Anterior cingulate cortex (tissue), 58 donors: ENCODE measurements at regions not wholly inside any gene's neighbourhood (a gene's known extent, or its start where the extent isn't known, plus 50 kb on each side); places are given as distances from the start of the nearest gene placed in this dataset.
A peak's percentile ranks its signal among the peaks of the same experiment; 100 is the strongest.

ENCODE experiments used
- DNase-seq, 58 donors: peaks; one replicate each; lab custom pipeline; 2025; lab: John Stamatoyannopoulos, UW

DNA sequence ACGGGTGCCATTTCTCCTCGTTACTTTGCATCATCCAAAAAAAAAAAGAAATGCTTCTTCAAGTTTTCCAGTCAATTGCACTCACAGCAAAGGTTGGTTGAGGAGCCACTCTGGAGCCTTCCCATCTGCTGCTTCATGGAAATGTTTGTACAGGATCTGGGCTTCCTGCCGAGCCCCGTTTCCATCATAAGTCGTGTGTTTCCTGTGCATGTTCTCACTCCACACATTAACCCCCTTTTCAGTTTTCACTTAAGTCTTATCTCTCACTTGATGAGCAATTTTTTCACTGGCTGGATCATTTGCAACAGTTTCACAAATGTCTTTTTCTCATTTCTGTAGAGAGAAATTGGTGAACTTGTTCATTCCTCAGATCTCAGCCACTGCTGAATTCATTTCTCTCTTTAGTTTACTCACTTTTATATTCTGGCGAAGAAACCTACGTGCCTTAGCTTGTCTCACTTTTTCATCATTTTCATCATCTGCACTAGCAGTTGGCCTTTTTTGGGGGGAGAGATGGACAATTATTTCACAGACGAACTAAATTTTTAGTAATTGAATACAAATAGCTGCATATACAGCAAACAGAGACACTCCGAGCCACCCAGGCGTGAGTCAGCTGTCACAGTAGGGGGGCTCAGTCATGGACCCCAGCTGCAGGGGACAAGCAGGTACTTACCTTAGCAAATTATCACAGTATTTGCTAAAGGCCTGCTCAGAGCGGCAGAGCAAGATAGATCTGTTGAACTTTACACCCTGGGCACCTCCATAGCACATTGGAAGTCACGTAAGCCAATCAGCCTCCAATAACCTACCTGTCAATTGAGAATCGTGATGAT lies 750.8 kb upstream of the ID2 start:
- DNase-seq = peak in 13 of 58 donors; percentile 1 to 33 (median 13)

DNA sequence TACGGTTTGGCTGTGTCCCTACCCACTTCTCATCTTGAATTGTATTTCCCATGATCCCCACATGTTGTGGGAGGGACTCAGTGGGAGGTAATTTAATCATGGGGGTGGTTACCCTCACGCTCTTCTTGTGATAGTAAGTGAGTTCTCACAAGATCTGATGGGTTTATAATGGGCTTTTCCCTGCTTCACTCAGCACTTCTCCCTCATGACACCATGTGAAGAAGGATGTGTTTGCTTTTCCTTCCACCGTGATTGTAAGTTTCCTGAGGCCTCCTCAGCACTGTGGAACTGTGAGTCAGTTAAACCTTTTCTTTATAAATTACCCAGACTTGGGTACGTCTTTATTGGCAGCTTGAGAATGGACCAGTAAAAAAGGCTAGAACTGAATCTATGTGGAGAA lies 750.0 kb upstream of the ID2 start:
- DNase-seq = no peak

DNA sequence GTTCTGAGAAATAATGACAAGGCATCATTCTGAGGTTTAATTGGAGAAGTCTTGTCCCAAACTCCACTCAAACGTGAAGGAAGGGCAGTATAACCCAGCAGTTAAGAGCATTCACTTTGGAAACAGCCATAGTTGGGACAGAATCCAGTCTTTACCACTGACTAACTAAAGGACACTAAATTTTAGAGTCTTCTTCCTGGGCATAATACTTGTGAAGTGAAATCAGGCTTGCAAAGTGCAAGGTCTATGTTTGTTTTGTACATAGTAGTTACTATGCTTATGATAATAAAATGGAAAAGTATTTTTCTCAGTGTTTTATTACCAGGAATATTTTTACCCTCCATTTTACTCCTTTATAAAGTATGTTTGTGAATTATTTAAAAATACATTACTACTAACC lies 748.2 kb upstream of the ID2 start:
- DNase-seq = no peak

DNA sequence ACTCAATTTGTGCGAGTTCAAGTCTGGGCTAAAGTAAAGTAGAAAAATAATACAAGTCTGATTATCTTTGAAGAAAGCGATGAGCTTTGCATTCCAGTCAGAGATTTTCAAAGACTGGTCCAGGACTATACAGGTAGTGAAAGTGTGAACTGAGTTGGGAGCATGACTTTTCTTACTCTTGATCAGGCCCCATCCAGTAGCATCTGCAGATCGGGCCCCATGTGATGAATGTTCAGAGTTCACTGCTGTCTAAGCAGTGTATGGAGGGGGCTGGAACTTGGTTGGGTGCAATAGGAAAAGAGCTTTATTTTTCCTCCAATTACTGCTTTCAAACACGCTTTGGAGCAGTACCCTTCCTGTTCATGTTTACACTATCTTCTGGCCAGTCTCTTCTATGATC lies 747.4 kb upstream of the ID2 start:
- DNase-seq = no peak

DNA sequence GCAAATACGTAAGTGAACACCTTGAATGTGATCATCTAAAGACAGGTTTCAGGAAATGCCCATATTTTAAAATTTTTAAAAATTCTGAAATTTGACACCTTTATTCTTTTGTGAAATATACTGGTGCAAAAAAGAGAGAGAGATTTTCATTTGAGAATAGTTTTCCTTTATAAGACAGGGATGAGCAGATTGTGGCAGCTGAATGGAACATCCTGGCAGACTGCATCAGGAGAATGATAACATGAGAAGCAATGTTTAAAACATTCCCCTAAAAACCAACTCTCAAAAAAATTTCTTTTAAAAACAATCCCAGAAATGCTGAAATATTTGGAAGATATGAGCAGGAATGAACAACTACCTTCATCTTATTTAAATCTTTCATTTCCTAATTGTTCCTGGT lies 744.8 kb upstream of the ID2 start:
- DNase-seq = no peak

DNA sequence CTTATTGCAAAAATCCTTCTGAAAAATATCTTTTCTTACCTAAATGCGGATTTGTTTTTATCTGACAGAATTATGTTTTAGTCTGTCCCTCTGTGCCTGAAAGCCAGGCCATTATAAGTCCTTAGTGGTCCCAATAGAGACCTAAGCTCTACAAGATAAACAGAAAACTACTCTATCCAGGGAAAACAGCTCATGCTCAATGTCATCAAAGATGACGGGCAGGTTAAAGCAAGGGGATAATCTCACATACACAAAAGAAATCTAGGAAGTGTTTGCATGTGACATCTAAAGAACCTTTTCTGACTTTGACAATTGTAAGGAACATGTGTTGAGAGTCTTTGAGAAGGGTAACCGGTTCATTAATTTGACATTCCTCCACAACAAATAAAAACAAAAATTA lies 741.1 kb upstream of the ID2 start:
- DNase-seq = no peak

DNA sequence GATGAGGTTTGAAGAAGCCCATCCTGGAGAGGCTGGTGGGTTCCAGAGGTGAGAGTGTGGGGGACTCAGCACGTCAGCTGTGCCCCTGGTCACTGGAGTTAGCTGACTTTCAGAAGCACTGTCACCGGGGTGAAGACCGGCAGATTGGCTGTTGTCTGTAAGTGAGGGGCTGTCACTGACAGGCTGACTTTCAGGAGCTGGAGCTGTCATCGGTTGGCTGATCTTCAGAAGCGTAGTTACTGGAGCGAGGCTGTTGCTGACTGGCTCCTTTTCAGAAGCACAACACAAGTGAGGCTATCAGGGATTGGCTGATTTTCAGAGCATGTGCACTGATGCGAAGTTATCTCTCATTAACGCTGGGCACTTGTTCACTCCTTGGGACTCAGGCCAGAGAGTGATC lies 738.4 kb upstream of the ID2 start:
- DNase-seq = no peak

DNA sequence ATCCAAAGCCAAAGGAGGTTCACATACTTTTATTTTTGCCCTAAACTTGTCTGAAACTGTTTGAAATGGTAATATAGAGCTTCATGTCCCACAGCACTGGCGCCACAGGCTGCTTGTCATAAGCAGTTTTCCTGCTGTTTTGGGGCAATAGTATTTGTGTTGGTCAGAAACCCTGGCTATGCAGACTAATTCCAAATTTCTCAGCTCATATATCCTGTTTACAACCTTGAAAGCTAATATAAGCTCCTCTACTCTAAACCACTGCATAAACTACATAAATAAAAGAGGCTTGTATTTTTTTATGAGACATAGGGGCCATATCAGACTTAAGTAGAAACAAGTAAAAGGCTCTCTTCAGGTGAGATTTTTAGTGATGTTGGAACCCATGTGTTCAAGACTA lies 736.8 kb upstream of the ID2 start:
- DNase-seq = no peak

DNA sequence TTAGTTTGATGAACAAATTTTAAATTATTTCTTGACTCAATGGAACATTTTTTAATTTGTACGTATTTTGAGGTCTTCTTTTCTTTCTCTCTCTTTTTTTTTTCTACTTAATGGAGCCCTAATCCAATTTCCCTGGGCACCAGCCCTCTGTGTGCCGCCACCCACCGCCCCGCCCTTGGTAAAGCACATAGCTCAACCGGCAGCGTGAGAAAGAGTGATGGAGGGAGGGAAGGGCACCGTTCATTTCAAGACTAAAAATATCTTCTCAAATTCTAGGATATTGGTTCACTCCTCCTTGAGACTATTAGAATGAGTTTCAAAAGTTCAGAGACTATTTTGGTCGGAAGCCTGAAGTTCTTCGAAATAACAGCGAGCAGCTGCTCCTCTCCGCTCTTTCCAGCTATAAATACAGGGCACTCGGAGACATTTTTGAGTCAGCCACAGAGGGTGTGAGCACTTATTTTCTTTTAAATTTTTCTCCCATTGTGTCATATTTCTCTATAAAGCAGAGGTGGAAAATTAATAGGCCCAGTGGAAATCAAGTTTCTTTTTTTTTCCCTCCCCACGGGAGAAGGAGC lies 731.7 kb upstream of the ID2 start:
- no peak for DNase-seq

DNA sequence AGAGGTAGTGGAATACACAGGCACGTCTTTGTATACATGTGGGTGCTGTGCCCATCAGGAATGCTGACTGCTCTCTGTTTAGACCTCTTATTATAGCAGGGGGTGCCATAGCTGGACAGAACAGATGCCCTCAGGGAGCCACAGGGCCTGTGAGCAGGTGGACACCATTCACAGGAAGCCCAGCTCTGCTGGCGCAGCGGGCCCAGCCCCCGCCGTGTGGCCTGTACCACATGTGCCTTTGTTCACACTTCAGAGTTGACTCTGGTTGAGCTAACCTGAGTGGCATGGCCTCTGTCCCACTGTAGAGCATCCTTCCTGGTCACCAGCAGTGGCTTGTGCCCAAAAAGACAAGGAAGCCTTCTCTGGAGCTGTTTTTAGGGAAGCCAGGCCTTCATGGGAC lies 730.9 kb upstream of the ID2 start:
- no peak for DNase-seq

DNA sequence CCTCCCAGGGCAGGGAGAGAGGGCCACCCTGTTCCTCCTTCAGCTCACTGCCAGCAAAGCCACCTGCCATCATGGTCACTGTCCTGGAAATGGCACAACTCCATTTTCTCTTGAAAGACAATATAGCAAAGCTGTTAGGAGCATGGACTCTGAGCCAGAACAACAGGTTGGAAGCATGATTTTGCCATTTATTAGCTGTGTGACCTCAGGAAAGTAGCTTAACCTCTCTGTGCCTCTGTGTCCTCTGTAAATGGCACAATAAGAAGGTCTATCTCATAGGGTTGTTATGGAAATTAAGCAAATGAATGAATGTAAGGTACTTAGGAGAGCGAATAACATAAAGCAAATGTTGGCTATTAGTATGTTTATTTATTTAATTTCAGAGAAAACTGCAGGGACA lies 730.4 kb upstream of the ID2 start:
- DNase-seq = no peak

DNA sequence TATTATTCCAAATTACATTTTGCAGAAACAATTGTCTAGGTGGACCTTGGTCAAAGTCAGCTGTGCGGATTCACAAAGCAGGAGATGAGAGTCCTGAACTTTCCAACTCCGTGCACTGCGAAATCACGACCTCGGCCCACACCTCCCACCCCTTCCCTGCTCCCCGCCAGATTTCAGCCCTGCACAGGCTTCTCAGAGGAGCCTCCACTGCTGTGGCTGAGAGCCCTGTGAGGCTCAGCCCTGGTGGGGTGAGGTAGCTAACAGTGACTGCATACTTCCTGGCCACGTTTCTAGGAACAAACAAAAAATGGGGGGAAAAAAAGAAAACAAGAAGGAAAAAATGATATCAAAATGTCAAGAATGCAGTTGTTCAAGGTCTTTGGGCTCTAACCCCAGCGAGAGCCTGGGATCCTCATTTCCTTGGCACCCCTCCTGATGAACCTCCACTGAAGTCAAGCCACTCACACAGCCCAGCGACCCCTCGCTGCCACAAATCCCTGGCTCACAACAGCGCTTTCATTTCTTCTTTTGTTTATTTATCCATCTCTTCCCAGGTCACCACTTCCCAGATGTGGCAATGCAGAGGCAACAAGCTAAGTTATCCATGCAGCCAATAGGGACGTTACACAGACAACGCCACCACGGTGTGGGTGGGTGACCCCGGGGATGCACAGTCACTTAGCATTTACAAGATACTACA lies 729.7 kb upstream of the ID2 start:
- DNase-seq = no peak

DNA sequence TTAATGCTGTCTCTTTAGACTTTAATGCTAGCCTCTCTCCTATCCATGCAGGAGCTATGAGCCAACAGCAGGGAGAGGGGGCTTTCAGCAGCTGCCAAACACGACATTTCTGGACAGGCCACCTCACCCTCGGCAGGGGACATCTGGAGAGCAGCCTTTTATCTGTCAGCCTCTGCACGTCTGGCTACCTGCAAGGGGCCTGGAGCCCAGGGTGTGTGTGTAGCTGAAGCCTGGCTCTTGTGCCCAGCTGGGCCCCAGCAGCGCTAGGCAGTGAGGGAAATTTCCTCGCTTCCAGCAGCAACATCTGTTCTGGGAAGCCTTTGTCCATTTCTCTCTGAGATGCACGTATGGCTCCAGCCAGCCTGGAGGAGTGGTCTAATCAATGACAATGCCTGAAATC lies 728.7 kb upstream of the ID2 start:
- no peak for DNase-seq

DNA sequence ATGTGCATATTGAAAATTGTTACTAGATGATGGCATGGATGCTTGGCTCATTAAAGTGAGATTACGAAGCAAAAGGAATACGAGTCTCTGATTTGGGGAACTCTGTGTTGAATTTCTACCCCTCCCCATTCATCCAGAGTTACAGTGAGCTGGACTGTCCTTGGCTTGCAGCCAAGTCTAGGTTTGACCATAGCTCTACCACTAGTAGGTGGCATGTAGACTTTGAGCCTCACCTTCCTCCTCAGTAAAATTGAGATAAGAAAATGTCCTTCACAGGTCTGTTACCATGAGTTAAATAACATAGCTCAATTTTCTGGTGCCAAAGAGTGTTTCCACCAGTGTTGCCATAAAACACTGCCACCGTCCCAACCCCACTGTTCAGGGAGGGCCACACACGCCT lies 727.6 kb upstream of the ID2 start:
- DNase-seq = no peak

DNA sequence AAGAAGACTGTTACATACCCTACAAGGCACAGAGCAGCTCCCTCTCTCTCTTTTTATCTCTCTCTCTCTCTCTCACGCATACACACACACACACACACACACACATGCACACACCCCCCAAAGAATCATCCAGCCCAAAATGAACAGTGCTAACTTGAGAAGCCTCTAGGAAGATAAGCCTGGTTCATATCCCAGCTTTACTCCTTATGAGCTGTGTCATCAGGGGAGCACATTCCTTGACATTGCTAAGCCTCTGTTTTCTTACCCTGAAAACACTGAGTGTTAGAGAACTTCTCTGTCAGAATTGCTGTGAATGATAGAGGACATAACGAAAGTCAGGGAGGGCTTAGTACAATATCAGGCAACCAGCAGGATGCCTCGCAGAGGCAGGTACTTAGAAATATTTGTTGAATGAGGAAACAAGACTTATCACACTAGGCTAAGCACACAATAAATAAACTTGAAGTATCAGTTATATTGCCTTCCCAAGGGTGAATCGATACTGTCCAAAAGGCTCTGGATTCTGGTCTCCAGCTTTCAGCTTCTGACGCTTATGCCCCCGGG lies 725.6 kb upstream of the ID2 start:
- DNase-seq = no peak

DNA sequence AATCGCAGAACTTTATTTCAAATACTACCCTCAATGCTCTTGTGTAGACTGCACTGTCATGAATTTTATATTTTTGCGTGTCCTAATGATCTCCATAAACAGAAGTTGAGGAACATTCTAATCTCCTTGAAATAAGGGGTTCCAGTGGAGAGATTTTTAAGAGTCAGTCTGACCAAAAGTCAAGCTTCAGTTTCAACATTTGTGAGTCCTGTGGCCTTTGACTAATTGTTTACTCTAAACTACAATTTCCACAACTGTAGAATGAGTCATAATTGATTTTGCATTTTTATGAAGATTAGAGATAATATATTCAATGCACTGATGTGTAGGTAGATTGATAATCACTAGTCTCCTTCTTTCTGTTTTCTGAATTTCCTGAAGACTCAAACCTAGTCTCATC lies 720.3 kb upstream of the ID2 start:
- DNase-seq = no peak

DNA sequence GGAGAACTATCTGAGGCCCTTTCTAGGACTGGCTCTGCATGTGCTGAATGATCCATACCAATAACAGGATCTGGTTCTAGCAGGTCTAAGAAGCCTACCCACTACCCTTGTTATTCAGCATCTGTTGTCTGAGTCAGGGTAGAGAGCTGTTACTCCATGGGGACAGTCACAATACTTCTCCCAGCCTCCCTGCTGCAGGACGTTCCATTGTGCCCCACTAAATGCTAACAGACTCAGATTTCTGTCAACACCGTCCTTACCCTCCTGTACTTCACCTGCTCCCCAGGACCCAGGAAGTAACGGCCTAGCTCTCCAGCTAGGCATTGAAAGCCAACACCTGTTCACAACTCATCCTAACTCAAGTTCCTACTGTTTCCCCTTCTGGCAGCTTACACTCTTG lies 719.7 kb upstream of the ID2 start:
- no peak for DNase-seq

DNA sequence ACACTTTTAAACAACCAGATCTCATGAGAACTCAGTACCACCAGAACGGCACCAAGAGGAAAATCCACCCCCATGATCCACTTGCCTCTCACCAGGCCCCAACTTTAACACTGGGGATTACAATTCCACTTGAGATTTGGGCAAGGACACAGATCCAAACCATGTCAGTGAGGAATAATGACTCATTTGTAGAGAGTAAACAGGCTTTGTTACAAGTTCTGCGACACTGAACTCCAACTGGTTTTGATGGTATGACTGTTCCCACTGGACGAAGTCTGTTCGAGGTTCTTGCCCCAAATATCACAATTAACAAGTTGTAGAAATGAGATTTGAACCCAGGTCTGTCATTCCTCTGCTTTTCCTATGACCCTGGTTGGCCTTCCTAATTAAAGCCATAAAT lies 718.1 kb upstream of the ID2 start:
- DNase-seq = no peak

DNA sequence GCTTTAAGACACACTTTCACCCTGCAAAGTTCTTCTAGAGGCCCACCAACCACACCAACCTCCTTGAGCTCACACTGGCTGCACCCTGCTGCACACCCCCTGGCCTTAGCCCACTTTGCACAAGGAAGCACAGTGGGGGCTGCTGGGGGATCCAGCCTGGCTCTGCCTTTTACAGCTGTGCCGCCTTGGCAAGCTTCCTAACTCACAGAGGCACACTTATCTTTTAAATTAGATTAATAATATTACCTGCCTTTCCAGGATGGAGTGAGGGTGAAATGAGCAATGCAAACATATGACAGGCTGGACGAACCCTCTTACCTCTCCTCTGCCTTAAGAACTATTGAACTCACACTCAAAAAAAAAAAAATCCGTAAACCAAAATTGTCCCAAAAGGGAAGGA lies 715.8 kb upstream of the ID2 start:
- no peak for DNase-seq

DNA sequence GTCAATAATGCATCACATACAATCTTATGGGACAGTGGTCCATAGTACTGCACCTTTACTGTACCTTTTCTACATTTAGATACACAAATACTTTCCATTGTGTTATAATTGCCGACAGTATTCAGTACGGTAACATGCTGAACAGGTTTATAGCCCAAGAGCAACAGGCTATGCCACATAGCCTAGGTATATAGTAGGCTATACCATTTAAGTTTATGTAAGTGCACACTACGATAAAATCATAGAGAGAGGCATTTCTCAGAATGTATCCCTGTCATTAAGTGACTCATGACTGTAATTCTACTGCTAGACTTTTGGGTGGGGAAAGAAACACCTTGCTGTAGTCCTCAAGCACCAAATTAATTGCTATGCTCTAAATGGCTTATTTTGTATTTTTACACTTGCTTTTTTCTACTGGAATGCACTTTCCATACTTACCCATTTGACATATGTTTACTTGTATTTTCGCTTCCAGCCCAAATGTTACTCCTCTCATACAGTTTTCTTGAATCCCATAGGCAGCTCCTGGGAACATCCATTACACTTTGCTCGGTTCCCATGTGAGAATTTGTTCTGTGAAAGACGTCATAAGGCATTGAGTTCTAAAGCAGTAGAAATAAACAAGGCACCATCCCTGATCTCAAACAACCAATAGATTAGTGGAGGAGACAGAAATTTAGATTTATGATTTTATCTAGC lies 714.0 kb upstream of the ID2 start:
- no peak for DNase-seq
